T-cell (primary cell): ENCODE measurements at regions not wholly inside any gene's neighbourhood (a gene's known extent, or its start where the extent isn't known, plus 50 kb on each side); places are given as distances from the start of the nearest gene placed in this dataset.
A peak's percentile ranks its signal among the peaks of the same experiment; 100 is the strongest.

Experiments used
- ATAC-seq, 4 experiments: fragments of 200-7000 bp in 3 of 4; fragments of 150-1000 bp in 1 of 4; cut with Tn5 transposase; replicated peaks in 1 of 4; 1 replicate in 3 of 4; 2 replicates in 1 of 4; pipeline ENCODE4 v1.10.0; 2021; ENCODE audit warnings: moderate library complexity in 3 of 4, mild to moderate bottlenecking in 2 of 4, moderate number of reproducible peaks in 1 of 4
- CTCF ChIA-PET, 2 donors: fragments of 300-600 bp; sonication (Branson Sonifier 250); formaldehyde crosslinking; loops; one replicate each; lab custom pipeline; 2022; ENCODE audit warnings: antibody characterized with exemption in 2 of 2; lab: Charles Lee
- POLR2A ChIA-PET, 2 donors: fragments of 300-600 bp; sonication (Branson Sonifier 250); formaldehyde crosslinking; loops; one replicate each; lab custom pipeline; 2022; ENCODE audit warnings: antibody characterized with exemption in 2 of 2; lab: Charles Lee
- DNase-seq, 35 experiments: peaks; one replicate each; pipeline versions ENCODE4 v3.0.0 to v3.0.0-alpha.2; 2013 to 2023
- H3K27ac ChIP-seq: one replicate; pipeline ENCODE4 v1.5.1; 2013; ENCODE audit warnings: low read length
- H3K27me3 ChIP-seq, 2 experiments: replicated peaks in 1 of 2; 1 replicate in 1 of 2; 2 replicates in 1 of 2; pipeline versions ENCODE4 v1.6.1 to v1.7.0; 2013; ENCODE audit warnings: low read length in 1 of 2, mixed read lengths in 1 of 2; ENCODE audit not compliant: control insufficient read depth in 2 of 2, insufficient read depth in 2 of 2; ENCODE audit errors: extremely low read depth in 1 of 2
- H3K36me3 ChIP-seq, 2 donors: 1 replicate in 1 of 2; 2 replicates in 1 of 2; pipeline versions ENCODE4 v1.6.1 to v1.7.0; 2013; ENCODE audit warnings: low read length in 1 of 2; ENCODE audit not compliant: control insufficient read depth in 2 of 2, insufficient read depth in 1 of 2; ENCODE audit errors: extremely low read depth in 1 of 2
- H3K4me1 ChIP-seq, 2 experiments: 1 replicate in 1 of 2; 2 replicates in 1 of 2; pipeline versions ENCODE4 v1.6.1 to v1.7.0; 2013; ENCODE audit warnings: low read length in 2 of 2, mixed read lengths in 1 of 2; ENCODE audit not compliant: insufficient read depth in 2 of 2, control insufficient read depth in 1 of 2; ENCODE audit errors: extremely low read depth in 1 of 2
- H3K4me3 ChIP-seq, 2 donors: 1 replicate in 1 of 2; 2 replicates in 1 of 2; pipeline versions ENCODE4 v1.5.1 to v1.7.0; 2013; ENCODE audit warnings: mild to moderate bottlenecking in 2 of 2, low read length in 1 of 2, moderate library complexity in 1 of 2; ENCODE audit not compliant: control insufficient read depth in 1 of 2; ENCODE audit errors: extremely low read depth in 1 of 2
- H3K9me3 ChIP-seq: 2 replicates; pipeline ENCODE4 v1.7.0; 2013
- H3K27ac Mint-ChIP-seq, 2 donors: one replicate each; pipeline ENCODE4 v1.8.0; 2020 to 2021; ENCODE audit warnings: mild to moderate bottlenecking in 2 of 2, mixed read lengths in 2 of 2
- H3K27me3 Mint-ChIP-seq, 2 donors: one replicate each; pipeline ENCODE4 v1.8.0; 2021 to 2022; ENCODE audit warnings: mixed read lengths in 2 of 2
- H3K36me3 Mint-ChIP-seq: one replicate; pipeline ENCODE4 v1.8.0; 2021; ENCODE audit warnings: mixed read lengths
- H3K4me1 Mint-ChIP-seq, 3 donors: one replicate each; pipeline ENCODE4 v1.8.0; 2020 to 2022; ENCODE audit warnings: mixed read lengths in 3 of 3, mild to moderate bottlenecking in 1 of 3
- H3K4me3 Mint-ChIP-seq, 3 donors: one replicate each; pipeline ENCODE4 v1.8.0; 2020 to 2022; ENCODE audit warnings: mild to moderate bottlenecking in 3 of 3, mixed read lengths in 3 of 3, moderate library complexity in 3 of 3
- H3K9me3 Mint-ChIP-seq, 3 donors: one replicate each; pipeline ENCODE4 v1.8.0; 2020 to 2022; ENCODE audit warnings: mixed read lengths in 3 of 3
- WGBS: methylation state at CpG from one replicate; pipeline ENCODE4 v1.1.5; 2013; ENCODE audit warnings: missing lambda C conversion rate; ENCODE audit not compliant: insufficient coverage; 5-methylcytosine and 5-hydroxymethylcytosine counted together

DNA sequence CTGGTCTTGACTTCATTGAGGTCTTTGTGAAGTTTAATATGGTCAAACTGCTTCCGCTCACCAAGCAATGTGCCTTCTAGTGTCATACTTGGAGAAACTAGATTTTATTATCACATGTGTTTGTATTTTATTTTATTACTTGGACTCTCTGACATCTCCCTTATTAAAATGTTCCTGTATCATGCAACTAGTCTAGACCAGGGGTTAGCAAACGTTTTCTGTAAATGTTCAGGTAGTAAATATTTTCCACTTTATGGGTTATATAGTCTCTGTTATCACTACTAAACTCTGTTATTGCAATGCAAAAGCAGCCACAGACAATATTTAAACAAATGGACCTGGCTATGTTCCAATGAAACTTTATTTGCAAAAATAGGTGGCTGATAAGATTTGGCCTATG, 443.8 kb downstream of the MID1IP1 start:
- Histone ChIP-seq H3K36me3 (no peaks in the 10 kb centered on the region), H3K27ac (no peak overlapping the region), H3K27me3 (no peaks in the 10 kb centered on the region), H3K4me1 (no peaks in the 10 kb centered on the region), H3K4me3 (no peak overlapping the region), H3K9me3 (no peaks in the 10 kb centered on the region)
- H3K9me3 Mint-ChIP-seq: no peaks in the 10 kb centered on the region
- H3K4me3 Mint-ChIP-seq: no peak overlapping the region
- ATAC-seq (no peak), DNase-seq (no peak)
- H3K27ac Mint-ChIP-seq: no peak overlapping the region
- ChIA-PET CTCF (no interaction called here), POLR2A (no interaction called here)
- no peaks in the 10 kb centered on the region for H3K36me3 Mint-ChIP-seq
- no peaks in the 10 kb centered on the region for H3K4me1 Mint-ChIP-seq
- no CpG with 5 or more reads among the region's 2 CpGs for WGBS
- peaks cover 0 to 6% of the 10 kb centered on the region in 2 donors for H3K27me3 Mint-ChIP-seq

DNA sequence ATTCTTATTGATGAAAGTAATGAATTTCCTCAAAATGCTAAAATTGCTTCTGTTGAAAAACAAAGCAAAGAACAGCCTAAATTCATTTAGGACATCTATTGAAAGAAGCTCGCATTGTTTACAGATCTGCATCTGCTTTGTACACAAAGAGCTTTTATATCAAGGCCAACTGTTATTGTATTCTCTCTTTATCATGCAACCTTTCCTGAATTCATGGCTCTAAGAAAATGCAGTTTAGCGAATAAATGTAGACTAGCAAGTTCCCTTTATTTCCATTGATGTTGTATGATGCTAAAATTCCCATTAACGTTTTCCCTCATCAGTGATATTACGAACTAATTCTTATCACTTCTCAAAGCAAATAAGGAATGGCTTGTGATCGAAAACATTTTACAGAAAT, 446.3 kb downstream of the MID1IP1 start:
- Histone ChIP-seq H3K27ac (no peak overlapping the region), H3K36me3 (no peaks in the 10 kb centered on the region), H3K4me3 (no peak overlapping the region), H3K27me3 (no peaks in the 10 kb centered on the region), H3K9me3 (no peaks in the 10 kb centered on the region), H3K4me1 (peaks cover 0 to 2% of the 10 kb centered on the region in 2 experiments)
- H3K36me3 Mint-ChIP-seq: no peaks in the 10 kb centered on the region
- H3K27me3 Mint-ChIP-seq: peaks cover 0 to 4% of the 10 kb centered on the region in 2 donors
- ATAC-seq (no peak), DNase-seq (no peak)
- no peak overlapping the region for H3K4me3 Mint-ChIP-seq
- peaks cover 9 to 14% (median 9%) of the 10 kb centered on the region in 3 donors for H3K4me1 Mint-ChIP-seq
- H3K9me3 Mint-ChIP-seq: no peaks in the 10 kb centered on the region
- no peak overlapping the region for H3K27ac Mint-ChIP-seq
- no CpG with 5 or more reads among the region's 5 CpGs for WGBS
- POLR2A ChIA-PET: interaction anchor here in 1 of 2 donors (0.6 kb wide), 1 partner anchor 22 kb away, joined by 3 read pairs; no protein-coding TSS in a partner anchor
- CTCF ChIA-PET: no interaction called here

DNA sequence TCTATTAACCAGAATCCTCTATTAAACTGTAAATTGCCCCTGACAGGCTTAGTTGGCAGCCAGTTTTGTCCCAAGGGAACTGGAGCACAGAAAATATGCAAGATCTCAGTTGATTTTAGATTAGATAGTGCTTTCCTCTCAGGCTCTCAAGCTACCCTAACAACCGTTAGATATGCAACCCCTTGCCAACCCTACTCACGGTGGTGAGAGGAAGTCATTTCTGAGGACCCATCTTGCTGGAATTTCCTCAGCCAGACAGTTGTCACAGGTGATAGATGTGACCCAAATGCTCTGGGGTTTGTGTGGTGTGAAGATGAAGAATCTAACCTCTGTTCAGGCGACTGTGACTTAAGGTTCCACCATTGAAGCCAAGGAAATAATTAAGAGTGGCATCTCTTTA, 447.1 kb downstream of the MID1IP1 start:
- Mint-ChIP-seq H3K9me3 (no peaks in the 10 kb centered on the region), H3K27ac (no peak overlapping the region), H3K27me3 (peaks cover 0 to 4% of the 10 kb centered on the region in 2 donors), H3K36me3 (no peaks in the 10 kb centered on the region), H3K4me3 (no peak overlapping the region), H3K4me1 (peaks cover 9 to 21% (median 11%) of the 10 kb centered on the region in 3 donors)
- Histone ChIP-seq H3K36me3 (no peaks in the 10 kb centered on the region), H3K4me3 (no peak overlapping the region), H3K9me3 (no peaks in the 10 kb centered on the region), H3K4me1 (peaks cover 0 to 2% of the 10 kb centered on the region in 2 experiments), H3K27ac (no peak overlapping the region), H3K27me3 (no peaks in the 10 kb centered on the region)
- no CpG with 5 or more reads among the region's 3 CpGs for WGBS
- ATAC-seq: no peak
- POLR2A ChIA-PET: no interaction called here
- CTCF ChIA-PET: no interaction called here
- DNase-seq: no peak

DNA sequence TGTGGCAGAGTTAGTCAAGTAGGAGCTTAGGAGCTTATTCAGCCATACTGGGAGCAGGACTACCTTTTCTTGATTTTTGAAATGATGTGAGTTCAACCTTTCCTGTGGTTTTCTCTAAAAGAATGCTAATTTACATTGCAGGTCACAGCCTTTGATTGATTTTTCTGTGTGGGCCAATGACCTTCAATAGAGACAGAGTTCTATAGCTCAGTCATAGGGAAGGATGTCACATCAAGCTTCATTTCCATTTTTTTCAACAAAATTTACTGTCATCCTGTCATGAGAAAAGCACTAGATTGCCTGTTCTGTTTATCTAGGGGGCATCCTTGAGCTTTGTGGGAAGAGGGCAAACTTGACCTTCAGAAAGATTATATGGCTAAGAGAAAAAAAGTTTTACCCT, 448.7 kb downstream of the MID1IP1 start:
- Mint-ChIP-seq H3K27ac (no peak overlapping the region), H3K4me3 (no peak overlapping the region)

DNA sequence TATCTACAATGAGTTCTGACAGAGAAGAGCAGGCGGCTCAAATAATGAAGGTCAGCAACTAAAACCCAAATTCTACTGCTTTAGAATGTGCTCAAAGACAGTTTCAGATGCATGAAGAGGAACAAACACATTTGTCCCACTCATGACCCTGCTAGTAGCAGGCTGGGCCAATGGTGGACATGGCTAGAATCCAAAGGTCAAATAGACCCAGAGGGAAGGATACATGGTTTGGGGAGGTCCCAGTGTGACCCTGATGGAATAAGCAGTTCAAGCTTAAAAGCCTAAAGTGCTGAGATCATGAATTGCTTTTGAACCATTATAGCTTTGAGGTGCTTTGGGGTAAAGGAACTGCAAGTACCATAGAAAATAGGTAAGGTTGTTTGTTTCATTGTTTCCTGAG, 450.7 kb downstream of the MID1IP1 start:
- Histone ChIP-seq H3K27ac (no peak overlapping the region), H3K9me3 (no peaks in the 10 kb centered on the region), H3K4me1 (peaks cover 0 to 2% of the 10 kb centered on the region in 2 experiments), H3K27me3 (no peaks in the 10 kb centered on the region), H3K4me3 (no peak overlapping the region), H3K36me3 (no peaks in the 10 kb centered on the region)
- no peak overlapping the region for H3K4me3 Mint-ChIP-seq
- WGBS: no CpG with 5 or more reads among the region's 1 CpG
- H3K9me3 Mint-ChIP-seq: no peaks in the 10 kb centered on the region
- H3K27ac Mint-ChIP-seq: peak overlapping the region; percentile 2 to 52
- CTCF ChIA-PET: no interaction called here
- POLR2A ChIA-PET: no interaction called here
- no peaks in the 10 kb centered on the region for H3K36me3 Mint-ChIP-seq
- H3K27me3 Mint-ChIP-seq: peaks cover 0 to 4% of the 10 kb centered on the region in 2 donors
- no peak for ATAC-seq
- peaks cover 9 to 21% (median 11%) of the 10 kb centered on the region in 3 donors for H3K4me1 Mint-ChIP-seq
- no peak for DNase-seq

More for the DNA sequence above, 448.7 kb downstream of the MID1IP1 start:
- Histone ChIP-seq H3K27me3 (no peaks in the 10 kb centered on the region), H3K4me3 (no peak overlapping the region), H3K36me3 (no peaks in the 10 kb centered on the region), H3K4me1 (peaks cover 0 to 2% of the 10 kb centered on the region in 2 experiments), H3K9me3 (no peaks in the 10 kb centered on the region), H3K27ac (no peak overlapping the region)
- Mint-ChIP-seq H3K4me1 (peaks cover 9 to 21% (median 11%) of the 10 kb centered on the region in 3 donors), H3K9me3 (no peaks in the 10 kb centered on the region), H3K36me3 (no peaks in the 10 kb centered on the region), H3K27me3 (peaks cover 0 to 4% of the 10 kb centered on the region in 2 donors)
- ChIA-PET CTCF (no interaction called here), POLR2A (no interaction called here)
- DNase-seq: no peak
- no peak for ATAC-seq

DNA sequence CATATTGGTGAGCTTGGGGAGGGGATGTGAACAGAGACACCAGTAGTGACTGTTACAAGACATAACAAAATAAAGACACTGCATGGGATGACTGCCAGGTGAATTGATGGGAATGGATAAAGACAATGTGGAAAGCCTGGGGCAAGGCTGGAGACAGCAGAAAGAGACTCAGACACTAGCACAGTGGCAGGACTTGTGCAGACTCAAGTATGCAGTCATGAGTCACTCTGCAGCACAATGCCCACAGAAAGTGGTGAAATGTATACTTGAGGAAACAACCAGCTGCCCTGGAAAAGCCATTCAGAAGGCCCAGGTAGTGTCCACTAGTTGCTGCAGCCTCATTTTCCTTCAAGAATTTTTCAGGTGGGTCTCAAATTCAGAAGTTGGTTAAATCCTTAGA, 452.3 kb downstream of the MID1IP1 start:
- Histone ChIP-seq H3K27me3 (no peaks in the 10 kb centered on the region), H3K36me3 (no peaks in the 10 kb centered on the region), H3K9me3 (no peaks in the 10 kb centered on the region), H3K4me1 (peaks cover 0 to 2% of the 10 kb centered on the region in 2 experiments), H3K27ac (no peak overlapping the region), H3K4me3 (no peak overlapping the region)
- H3K9me3 Mint-ChIP-seq: no peaks in the 10 kb centered on the region
- no peak for DNase-seq
- no peak overlapping the region for H3K27ac Mint-ChIP-seq
- ChIA-PET POLR2A (no interaction called here), CTCF (no interaction called here)
- no peak overlapping the region for H3K4me3 Mint-ChIP-seq
- ATAC-seq: no peak
- no peaks in the 10 kb centered on the region for H3K36me3 Mint-ChIP-seq
- peaks cover 0 to 4% of the 10 kb centered on the region in 2 donors for H3K27me3 Mint-ChIP-seq
- peaks cover 9 to 21% (median 11%) of the 10 kb centered on the region in 3 donors for H3K4me1 Mint-ChIP-seq

DNA sequence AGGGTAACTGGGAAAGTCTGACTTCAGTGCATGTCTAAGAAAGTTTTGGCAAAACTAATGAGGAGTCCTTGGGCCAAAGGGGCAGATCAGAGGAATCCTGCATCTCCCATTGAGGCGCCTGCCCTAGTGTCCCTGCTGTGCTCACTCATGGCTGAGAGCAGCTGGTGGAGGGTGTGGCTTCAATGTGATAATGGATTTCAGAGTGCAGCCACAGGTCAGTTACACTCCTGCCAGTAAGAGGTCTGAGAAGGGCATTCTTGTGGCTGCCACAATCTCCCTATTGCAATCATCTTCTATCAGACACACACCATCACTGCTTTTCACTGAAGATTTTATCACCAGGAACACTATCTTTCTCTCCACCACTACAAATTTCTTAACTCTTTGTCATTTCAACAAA, 457.1 kb downstream of the MID1IP1 start:
- POLR2A ChIA-PET: no interaction called here
- Histone ChIP-seq H3K36me3 (no peaks in the 10 kb centered on the region), H3K27ac (no peak overlapping the region), H3K9me3 (no peaks in the 10 kb centered on the region), H3K4me3 (no peak overlapping the region), H3K27me3 (no peaks in the 10 kb centered on the region), H3K4me1 (peaks cover 0 to 3% of the 10 kb centered on the region in 2 experiments)
- Mint-ChIP-seq H3K9me3 (no peaks in the 10 kb centered on the region), H3K27me3 (no peaks in the 10 kb centered on the region), H3K4me1 (peaks cover 0 to 17% (median 6%) of the 10 kb centered on the region in 3 donors), H3K27ac (no peak overlapping the region), H3K4me3 (no peak overlapping the region), H3K36me3 (no peaks in the 10 kb centered on the region)
- ATAC-seq (no peak), DNase-seq (no peak)
- CTCF ChIA-PET: no interaction called here
- WGBS: no CpG with 5 or more reads among the region's 1 CpG
